Neutrophil (primary cell): ENCODE measurements at regions not wholly inside any gene's neighbourhood (a gene's known extent, or its start where the extent isn't known, plus 50 kb on each side); places are given as distances from the start of the nearest gene placed in this dataset.

ENCODE experiments used
- H3K27ac ChIP-seq: fragments of 200-600 bp; sonication (generic); 2 replicates; pipeline ENCODE4 v1.5.1; 2016; ENCODE audit warnings: mild to moderate bottlenecking, moderate library complexity
- H3K27me3 ChIP-seq: fragments of 200-600 bp; sonication (generic); 2 replicates; pipeline ENCODE4 v1.6.0; 2016; ENCODE audit warnings: mild to moderate bottlenecking
- H3K36me3 ChIP-seq: fragments of 200-600 bp; sonication (generic); 2 replicates; pipeline ENCODE4 v1.5.1; 2017
- H3K4me1 ChIP-seq, 2 experiments: fragments of 200-600 bp in 1 of 2; sonication (generic) in 1 of 2; 1 replicate in 1 of 2; 2 replicates in 1 of 2; pipeline versions ENCODE4 v1.5.1 to v1.6.1; 2013 to 2016; ENCODE audit warnings: low read depth in 1 of 2, low read length in 1 of 2, mild to moderate bottlenecking in 1 of 2, moderate library complexity in 1 of 2; ENCODE audit not compliant: control insufficient read depth in 1 of 2, insufficient read depth in 1 of 2
- H3K4me3 ChIP-seq, 2 experiments: fragments of 200-600 bp in 1 of 2; sonication (generic) in 1 of 2; 1 replicate in 1 of 2; 2 replicates in 1 of 2; pipeline ENCODE4 v1.5.1; 2013 to 2016; ENCODE audit warnings: low read depth in 1 of 2, low read length in 1 of 2, mild to moderate bottlenecking in 1 of 2, moderate library complexity in 1 of 2
- H3K9me3 ChIP-seq: fragments of 200-600 bp; sonication (generic); 2 replicates; pipeline ENCODE4 v1.5.1; 2016
- CTCF ChIP-seq: fragments of 200-600 bp; sonication (generic); IDR thresholded peaks from 2 replicates; pipeline ENCODE4 v1.5.1; 2016; ENCODE audit warnings: antibody characterized with exemption

GRCh38 chr3:8278448-8278847 lies 223.2 kb upstream of the LMCD1 start:
- H3K27ac ChIP-seq, result no peak overlapping the region
- H3K4me3 ChIP-seq, result no peak overlapping the region
- no peak for TF ChIP-seq CTCF
- H3K4me1 ChIP-seq, result no peaks in the 10 kb centered on the region
- H3K27me3 ChIP-seq, result no peaks in the 10 kb centered on the region
- H3K9me3 ChIP-seq, result no peaks in the 10 kb centered on the region
- no peaks in the 10 kb centered on the region for H3K36me3 ChIP-seq

- H3K4me3 ChIP-seq, result no peak overlapping the region
- H3K27me3 ChIP-seq, result no peaks in the 10 kb centered on the region
- H3K27ac ChIP-seq, result no peak overlapping the region
- no peak for TF ChIP-seq CTCF
- H3K4me1 ChIP-seq, result no peaks in the 10 kb centered on the region
- no peaks in the 10 kb centered on the region for H3K36me3 ChIP-seq
- H3K9me3 ChIP-seq, result no peaks in the 10 kb centered on the region
Observed at GRCh38 chr3:8279476-8279875, 222.1 kb upstream of the LMCD1 start.

GRCh38 chr3:8279886-8280550 lies 221.6 kb upstream of the LMCD1 start:
- Histone ChIP-seq H3K9me3 (no peaks in the 10 kb centered on the region), H3K27me3 (no peaks in the 10 kb centered on the region), H3K36me3 (no peaks in the 10 kb centered on the region), H3K27ac (no peak overlapping the region), H3K4me3 (no peak overlapping the region), H3K4me1 (no peaks in the 10 kb centered on the region)
- no peak for TF ChIP-seq CTCF

- H3K9me3 ChIP-seq, result no peaks in the 10 kb centered on the region
- TF ChIP-seq CTCF, result no peak
- no peaks in the 10 kb centered on the region for H3K36me3 ChIP-seq
- H3K4me3 ChIP-seq, result no peak overlapping the region
- no peaks in the 10 kb centered on the region for H3K4me1 ChIP-seq
- H3K27me3 ChIP-seq, result no peaks in the 10 kb centered on the region
- H3K27ac ChIP-seq, result no peak overlapping the region
Observed at GRCh38 chr3:8282541-8283165, 219.0 kb upstream of the LMCD1 start.

GRCh38 chr3:8283193-8283592 lies 218.4 kb upstream of the LMCD1 start:
- no peak overlapping the region for H3K4me3 ChIP-seq
- H3K4me1 ChIP-seq, result no peaks in the 10 kb centered on the region
- no peaks in the 10 kb centered on the region for H3K36me3 ChIP-seq
- no peaks in the 10 kb centered on the region for H3K27me3 ChIP-seq
- H3K9me3 ChIP-seq, result no peaks in the 10 kb centered on the region
- TF ChIP-seq CTCF, result no peak
- no peak overlapping the region for H3K27ac ChIP-seq
